ENCODE measurements at regions not wholly inside any gene's neighbourhood (a gene's known extent, or its start where the extent isn't known, plus 50 kb on each side); places are given as distances from the start of the nearest gene placed in this dataset.

GRCh38 chr3:59469948-59470723 is 420.3 kb upstream of the CFAP20DC start:
- TF ChIP-seq, protein P1, sequence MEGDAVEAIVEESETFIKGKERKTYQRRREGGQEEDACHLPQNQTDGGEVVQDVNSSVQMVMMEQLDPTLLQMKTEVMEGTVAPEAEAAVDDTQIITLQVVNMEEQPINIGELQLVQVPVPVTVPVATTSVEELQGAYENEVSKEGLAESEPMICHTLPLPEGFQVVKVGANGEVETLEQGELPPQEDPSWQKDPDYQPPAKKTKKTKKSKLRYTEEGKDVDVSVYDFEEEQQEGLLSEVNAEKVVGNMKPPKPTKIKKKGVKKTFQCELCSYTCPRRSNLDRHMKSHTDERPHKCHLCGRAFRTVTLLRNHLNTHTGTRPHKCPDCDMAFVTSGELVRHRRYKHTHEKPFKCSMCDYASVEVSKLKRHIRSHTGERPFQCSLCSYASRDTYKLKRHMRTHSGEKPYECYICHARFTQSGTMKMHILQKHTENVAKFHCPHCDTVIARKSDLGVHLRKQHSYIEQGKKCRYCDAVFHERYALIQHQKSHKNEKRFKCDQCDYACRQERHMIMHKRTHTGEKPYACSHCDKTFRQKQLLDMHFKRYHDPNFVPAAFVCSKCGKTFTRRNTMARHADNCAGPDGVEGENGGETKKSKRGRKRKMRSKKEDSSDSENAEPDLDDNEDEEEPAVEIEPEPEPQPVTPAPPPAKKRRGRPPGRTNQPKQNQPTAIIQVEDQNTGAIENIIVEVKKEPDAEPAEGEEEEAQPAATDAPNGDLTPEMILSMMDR (IDR thresholded peaks at IDR 0.05), result no peak
- no peak for TF ChIP-seq POLR2A (IDR thresholded peaks at IDR 0.05)
